DMS 273 (cell line): ENCODE measurements at regions not wholly inside any gene's neighbourhood (a gene's known extent, or its start where the extent isn't known, plus 50 kb on each side); places are given as distances from the start of the nearest gene placed in this dataset.

Source experiments
- DNase-seq: peaks from one replicate; lab custom pipeline; 2025; ENCODE audit not compliant: unreplicated experiment; lab: John Stamatoyannopoulos, UW

GRCh38 chr6:2433711-2434110 is 188.3 kb upstream of the GMDS start:
- DNase-seq, result no peak

GRCh38 chr6:2433266-2433665 is 187.9 kb upstream of the GMDS start:
- no peak for DNase-seq

- DNase-seq, result no peak
Observed at GRCh38 chr6:2432292-2432691, 186.9 kb upstream of the GMDS start.

GRCh38 chr6:2430612-2431011 is 185.2 kb upstream of the GMDS start:
- no peak for DNase-seq

GRCh38 chr6:2429460-2429859 is 184.1 kb upstream of the GMDS start:
- no peak for DNase-seq

GRCh38 chr6:2429032-2429431 is 183.6 kb upstream of the GMDS start:
- DNase-seq, result no peak

- no peak for DNase-seq
Observed at GRCh38 chr6:2426561-2427340, 181.3 kb upstream of the GMDS start.

- DNase-seq, result no peak
Observed at GRCh38 chr6:2416128-2416712, 170.8 kb upstream of the GMDS start.

GRCh38 chr6:2414885-2415547 is 169.6 kb upstream of the GMDS start:
- DNase-seq, result no peak

- no peak for DNase-seq
Observed at GRCh38 chr6:2412731-2413130, 167.3 kb upstream of the GMDS start.

GRCh38 chr6:2410656-2411380 is 165.4 kb upstream of the GMDS start:
- no peak for DNase-seq

GRCh38 chr6:2407525-2407924 is 162.1 kb upstream of the GMDS start:
- no peak for DNase-seq

- no peak for DNase-seq
Observed at GRCh38 chr6:2404211-2404929, 159.0 kb upstream of the GMDS start.

- peak; percentile 10 for DNase-seq
Observed at GRCh38 chr6:2403546-2403945, 158.1 kb upstream of the GMDS start.

GRCh38 chr6:2396846-2397630 is 151.6 kb upstream of the GMDS start:
- DNase-seq, result peak; percentile 87

- DNase-seq, result peak; percentile 52
Observed at GRCh38 chr6:2396042-2396657, 150.7 kb upstream of the GMDS start.

GRCh38 chr6:2388554-2389324 is 143.3 kb upstream of the GMDS start:
- DNase-seq, result no peak

- DNase-seq, result no peak
Observed at GRCh38 chr6:2387445-2387844, 142.0 kb upstream of the GMDS start.

GRCh38 chr6:2385471-2385983 is 140.1 kb upstream of the GMDS start:
- no peak for DNase-seq
